Mononuclear cell (primary cell): ENCODE measurements at regions not wholly inside any gene's neighbourhood (a gene's known extent, or its start where the extent isn't known, plus 50 kb on each side); places are given as distances from the start of the nearest gene placed in this dataset.

Experiments
- H3K27me3 ChIP-seq: 2 replicates; pipeline ENCODE4 v1.6.0; 2011; ENCODE audit warnings: low read length, control low read depth; ENCODE audit not compliant: insufficient read depth
- H3K4me1 ChIP-seq: 2 replicates; pipeline ENCODE4 v1.5.1; 2011; ENCODE audit warnings: mild to moderate bottlenecking, low read length, control low read depth; ENCODE audit not compliant: insufficient read depth
- H3K4me3 ChIP-seq: 2 replicates; pipeline ENCODE4 v1.5.1; 2011; ENCODE audit warnings: mild to moderate bottlenecking, low read length, moderate library complexity
- H3K9me3 ChIP-seq: 2 replicates; pipeline ENCODE4 v1.5.1; 2011; ENCODE audit warnings: low read depth, mild to moderate bottlenecking, control low read depth, low read length

GRCh38 chr1:30027247-30027646 lies 696.1 kb downstream of the MATN1 start:
- Histone ChIP-seq H3K4me3 (no peak overlapping the region), H3K4me1 (no peaks in the 10 kb centered on the region), H3K9me3 (no peaks in the 10 kb centered on the region), H3K27me3 (peaks cover 8% of the 10 kb centered on the region)

GRCh38 chr1:30024411-30025195 lies 698.8 kb downstream of the MATN1 start:
- Histone ChIP-seq H3K27me3 (peaks cover 11% of the 10 kb centered on the region), H3K4me3 (no peak overlapping the region), H3K9me3 (no peaks in the 10 kb centered on the region), H3K4me1 (no peaks in the 10 kb centered on the region)

GRCh38 chr1:30023339-30024022 lies 699.9 kb downstream of the MATN1 start:
- Histone ChIP-seq H3K4me3 (no peak overlapping the region), H3K27me3 (peaks cover 11% of the 10 kb centered on the region), H3K4me1 (no peaks in the 10 kb centered on the region), H3K9me3 (no peaks in the 10 kb centered on the region)

GRCh38 chr1:30014031-30014430 lies 709.4 kb downstream of the MATN1 start:
- no peaks in the 10 kb centered on the region for H3K9me3 ChIP-seq
- H3K4me1 ChIP-seq, result no peaks in the 10 kb centered on the region
- H3K4me3 ChIP-seq, result no peak overlapping the region
- H3K27me3 ChIP-seq, result no peaks in the 10 kb centered on the region

- Histone ChIP-seq H3K4me1 (no peaks in the 10 kb centered on the region), H3K4me3 (no peak overlapping the region), H3K9me3 (no peaks in the 10 kb centered on the region), H3K27me3 (no peaks in the 10 kb centered on the region)
These were observed 710.6 kb downstream of the MATN1 start for GRCh38 chr1:30012455-30013440.

GRCh38 chr1:30011970-30012369 lies 711.4 kb downstream of the MATN1 start:
- H3K4me1 ChIP-seq, result no peaks in the 10 kb centered on the region
- no peaks in the 10 kb centered on the region for H3K27me3 ChIP-seq
- H3K4me3 ChIP-seq, result no peak overlapping the region
- H3K9me3 ChIP-seq, result no peaks in the 10 kb centered on the region

GRCh38 chr1:30010506-30011106 lies 712.8 kb downstream of the MATN1 start:
- Histone ChIP-seq H3K4me3 (no peak overlapping the region), H3K9me3 (no peaks in the 10 kb centered on the region), H3K4me1 (no peaks in the 10 kb centered on the region), H3K27me3 (no peaks in the 10 kb centered on the region)

GRCh38 chr1:30009720-30010119 lies 713.7 kb downstream of the MATN1 start:
- Histone ChIP-seq H3K4me1 (no peaks in the 10 kb centered on the region), H3K4me3 (no peak overlapping the region), H3K9me3 (no peaks in the 10 kb centered on the region), H3K27me3 (no peaks in the 10 kb centered on the region)

- H3K9me3 ChIP-seq, result no peaks in the 10 kb centered on the region
- no peaks in the 10 kb centered on the region for H3K4me1 ChIP-seq
- no peak overlapping the region for H3K4me3 ChIP-seq
- no peaks in the 10 kb centered on the region for H3K27me3 ChIP-seq
These were observed 714.3 kb downstream of the MATN1 start for GRCh38 chr1:30008998-30009657.

GRCh38 chr1:30008372-30008997 lies 714.9 kb downstream of the MATN1 start:
- no peaks in the 10 kb centered on the region for H3K9me3 ChIP-seq
- no peak overlapping the region for H3K4me3 ChIP-seq
- H3K27me3 ChIP-seq, result no peaks in the 10 kb centered on the region
- no peaks in the 10 kb centered on the region for H3K4me1 ChIP-seq

- no peak overlapping the region for H3K4me3 ChIP-seq
- no peaks in the 10 kb centered on the region for H3K9me3 ChIP-seq
- no peaks in the 10 kb centered on the region for H3K4me1 ChIP-seq
- H3K27me3 ChIP-seq, result no peaks in the 10 kb centered on the region
These were observed 717.3 kb downstream of the MATN1 start for GRCh38 chr1:30005972-30006619.

GRCh38 chr1:30001732-30002039 lies 721.7 kb downstream of the MATN1 start:
- no peaks in the 10 kb centered on the region for H3K9me3 ChIP-seq
- no peaks in the 10 kb centered on the region for H3K27me3 ChIP-seq
- no peak overlapping the region for H3K4me3 ChIP-seq
- no peaks in the 10 kb centered on the region for H3K4me1 ChIP-seq

- H3K9me3 ChIP-seq, result no peaks in the 10 kb centered on the region
- H3K4me3 ChIP-seq, result no peak overlapping the region
- no peaks in the 10 kb centered on the region for H3K4me1 ChIP-seq
- H3K27me3 ChIP-seq, result no peaks in the 10 kb centered on the region
These were observed 722.2 kb downstream of the MATN1 start for GRCh38 chr1:30001011-30001731.
